DMS53 (cell line): ENCODE measurements at regions not wholly inside any gene's neighbourhood (a gene's known extent, or its start where the extent isn't known, plus 50 kb on each side); places are given as distances from the start of the nearest gene placed in this dataset.
"Not testable (repeated sequence)": the region's sequence is repeated elsewhere in the genome, so short reads cannot be mapped to it uniquely, and the experiment has no call there.

Experiments
- DNase-seq: peaks from one replicate; lab custom pipeline; 2025; lab: John Stamatoyannopoulos, UW

DNA sequence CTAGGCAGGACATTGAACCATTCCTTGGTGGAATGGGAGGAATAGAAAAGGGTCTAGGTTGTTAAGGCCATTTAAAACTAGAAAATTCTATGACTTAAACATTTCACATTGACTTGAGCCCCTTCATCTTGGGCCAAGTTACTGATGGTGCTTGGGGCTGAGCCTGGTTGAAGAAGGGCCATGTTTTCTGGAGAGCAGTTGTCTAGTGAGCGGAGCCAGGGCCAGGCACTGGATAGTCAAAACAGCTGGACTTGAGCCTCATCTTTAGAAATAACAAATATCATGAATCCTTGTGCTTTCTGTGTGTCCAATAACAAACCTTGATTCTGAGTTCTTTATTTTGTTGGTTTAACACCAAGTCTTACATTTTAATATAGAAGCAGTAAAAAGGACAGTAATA is 134.6 kb upstream of the TCF21 start:
- DNase-seq = no peak

DNA sequence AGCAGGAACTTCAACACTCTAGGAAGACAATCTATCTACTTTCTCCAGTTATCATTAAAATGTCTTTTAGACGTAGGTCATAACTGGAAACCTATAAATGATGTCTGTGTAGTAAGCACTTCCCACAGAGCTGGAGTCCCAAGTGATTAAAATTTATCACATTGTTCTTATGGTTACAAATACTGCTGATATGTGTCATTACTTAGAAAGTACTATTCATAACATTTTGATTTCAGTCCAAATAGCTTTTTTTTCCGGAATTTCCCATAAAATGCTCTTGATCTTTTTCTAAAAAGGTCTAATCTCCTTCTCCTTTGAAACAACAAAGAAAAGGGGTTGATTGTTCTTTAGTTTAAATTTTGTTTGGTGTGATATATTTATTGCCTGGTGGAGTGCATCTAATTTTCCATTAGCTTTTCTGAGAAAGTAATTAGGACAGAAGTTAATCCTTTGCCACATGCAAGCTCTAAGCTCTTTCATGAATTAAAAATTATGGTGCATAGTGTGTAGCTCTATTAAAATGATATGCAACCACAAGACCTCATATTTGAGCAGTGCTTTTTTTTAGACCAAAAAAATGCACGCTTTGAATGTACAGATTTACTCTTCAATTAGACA is 132.7 kb upstream of the TCF21 start:
- DNase-seq = no peak

DNA sequence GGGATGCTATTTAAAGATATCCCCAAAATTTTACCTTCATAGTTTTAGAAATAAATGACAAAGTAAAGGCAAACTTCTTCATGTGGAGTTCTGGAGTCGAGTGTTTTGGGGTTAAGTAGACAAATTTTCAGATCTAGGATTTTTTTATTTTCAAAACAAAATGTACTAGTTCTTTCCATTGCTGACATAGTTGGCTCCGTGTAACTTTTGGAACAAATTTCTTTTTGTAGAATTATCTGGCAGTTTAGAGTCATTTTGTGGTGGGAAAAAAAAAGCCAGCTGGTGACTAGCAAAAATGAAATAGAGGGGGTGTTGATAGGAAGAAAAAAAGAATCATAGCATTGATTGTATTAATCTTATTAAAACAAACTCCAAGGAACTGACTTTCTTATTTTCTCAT is 131.6 kb upstream of the TCF21 start:
- no peak for DNase-seq

DNA sequence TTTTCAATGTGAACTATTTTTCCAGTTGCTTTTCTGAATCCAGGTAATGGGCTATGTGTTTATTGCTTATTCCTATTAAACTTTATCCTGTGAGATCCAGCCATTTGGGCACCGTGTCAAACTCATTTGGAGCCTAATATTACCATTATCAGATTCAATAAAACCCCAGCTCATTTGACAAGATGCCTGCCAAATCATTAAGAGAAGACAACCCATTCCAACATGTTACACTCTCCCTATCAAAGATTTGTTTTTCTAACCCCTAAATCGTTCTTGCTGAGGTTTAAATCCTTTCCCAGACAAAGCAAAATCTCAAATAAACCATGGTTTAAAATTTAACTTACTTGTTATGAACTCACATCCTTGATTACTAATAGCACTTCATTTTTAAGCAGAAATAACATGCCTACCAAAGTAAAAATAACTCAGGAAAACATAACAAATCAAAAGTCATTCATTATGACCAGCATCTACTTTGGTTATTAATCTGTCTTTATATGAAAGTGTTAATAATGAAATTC is 130.0 kb upstream of the TCF21 start:
- DNase-seq = no peak

DNA sequence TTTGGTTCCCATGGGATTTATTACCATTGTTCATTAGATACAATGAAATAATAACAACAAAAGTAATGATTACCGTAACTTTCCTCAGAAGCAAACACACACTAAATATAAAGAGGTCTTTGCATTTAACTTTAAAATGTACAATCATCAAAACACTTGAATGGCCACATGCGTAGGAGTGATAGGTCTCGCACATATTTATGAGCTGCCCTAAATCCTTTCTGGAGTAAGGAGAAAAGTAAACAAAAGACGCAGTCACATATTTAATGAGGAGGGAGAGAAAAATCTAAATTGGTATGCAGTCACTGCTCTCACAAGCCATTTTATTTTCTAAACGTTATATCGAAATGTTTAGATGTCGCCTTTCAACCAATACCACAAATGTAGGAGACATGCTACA is 129.4 kb upstream of the TCF21 start:
- DNase-seq = no peak

DNA sequence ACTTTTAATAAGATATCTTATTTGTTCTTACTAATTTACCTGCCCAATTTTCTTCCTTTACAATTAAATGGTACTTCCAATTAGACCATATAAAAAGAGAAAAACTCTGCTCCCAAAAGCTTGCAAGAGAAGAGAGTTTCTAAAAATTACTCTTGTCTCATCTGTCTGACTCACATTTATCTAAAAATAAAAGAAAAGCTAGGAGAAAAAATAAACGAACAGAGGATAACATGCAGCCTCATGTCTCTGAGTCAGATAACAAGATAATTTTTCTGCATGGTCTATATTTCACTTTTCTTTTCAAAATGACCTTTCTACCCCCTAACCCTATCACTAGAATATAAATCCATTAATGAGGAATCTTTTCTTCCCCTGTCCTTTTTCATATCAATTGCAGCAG is 127.2 kb upstream of the TCF21 start:
- DNase-seq = no peak

DNA sequence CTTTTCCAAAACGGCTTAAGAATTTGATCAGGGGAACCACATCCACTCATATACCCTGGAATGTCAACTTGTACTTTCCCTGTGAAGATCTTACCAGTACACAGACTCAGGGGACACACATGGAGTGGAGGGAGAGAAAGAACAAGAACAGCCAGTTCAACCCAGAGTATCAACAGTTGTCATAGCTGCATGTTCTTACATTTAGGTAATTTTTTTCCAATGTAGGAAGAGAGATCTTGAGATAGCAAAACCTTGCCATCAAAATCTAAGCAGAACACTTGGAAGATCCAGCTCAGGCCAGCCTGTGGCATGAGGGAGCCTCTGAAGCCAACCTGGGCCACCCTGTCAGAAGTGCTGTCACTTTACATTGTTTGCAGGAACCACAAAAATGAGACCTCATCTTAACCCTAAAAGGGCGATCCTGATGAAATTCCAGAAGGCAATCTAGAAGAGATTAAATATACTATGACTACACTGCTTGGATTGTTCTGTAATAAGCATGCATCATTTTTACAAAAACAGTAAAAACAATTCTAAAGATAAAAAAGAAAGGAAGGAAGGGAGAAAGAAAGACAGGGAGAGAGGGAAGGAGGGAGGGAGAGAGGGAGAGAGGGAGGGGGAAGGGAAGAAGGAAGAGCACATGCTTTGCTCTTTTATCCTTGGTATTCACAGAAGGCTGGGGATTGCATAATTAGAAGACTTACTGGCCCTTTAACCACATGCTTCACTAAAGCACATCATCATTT is 124.7 kb upstream of the TCF21 start:
- DNase-seq = no peak

DNA sequence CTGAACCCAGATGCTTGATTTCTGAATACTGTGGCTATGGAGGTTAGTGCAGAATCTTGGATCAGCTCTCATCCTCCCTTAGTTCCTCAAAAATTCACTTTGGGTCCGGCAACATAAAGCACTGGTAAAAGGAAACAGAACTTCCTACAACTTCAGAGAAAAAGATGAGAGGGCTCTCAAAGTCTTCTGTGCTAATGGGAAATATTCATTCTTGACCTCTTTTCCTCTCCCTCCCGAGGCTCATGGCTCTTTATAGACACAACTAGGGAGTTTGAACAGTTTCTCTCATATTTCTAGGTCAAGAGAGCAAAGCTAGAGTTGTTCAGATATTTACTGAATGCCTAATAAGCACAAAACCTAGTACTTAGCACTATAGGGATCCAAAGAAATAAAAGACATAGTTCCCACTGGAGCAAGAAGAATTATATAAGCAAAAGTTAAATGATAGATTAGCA is 124.1 kb upstream of the TCF21 start:
- DNase-seq = no peak

DNA sequence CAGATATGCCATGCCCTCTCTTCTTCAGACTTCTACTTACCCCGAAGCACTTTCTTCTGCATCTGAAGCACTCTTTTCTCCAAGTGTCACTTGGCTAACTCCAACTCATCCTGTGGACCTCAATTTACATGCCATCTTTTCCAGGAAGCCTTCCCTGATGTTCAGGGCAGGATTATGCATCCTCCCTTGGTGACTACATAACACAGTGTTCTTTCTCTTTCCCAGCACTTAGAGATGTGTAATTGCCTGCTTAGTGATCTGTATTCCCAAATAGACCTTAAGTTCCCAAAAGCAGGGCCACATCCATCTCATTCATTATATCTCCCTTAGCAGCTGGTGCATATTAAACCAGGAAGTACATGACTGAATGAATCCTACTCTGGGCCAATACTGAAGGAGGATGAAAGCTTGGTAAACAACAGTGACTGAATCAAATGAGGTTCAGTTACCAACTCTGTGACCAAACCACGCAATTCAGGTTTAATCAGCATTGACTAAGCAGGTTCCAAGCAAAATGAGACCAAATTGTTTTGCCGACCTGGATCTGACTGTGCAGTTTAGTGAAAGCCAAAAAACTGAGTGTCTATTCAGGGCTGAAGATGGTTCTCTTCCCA is 121.4 kb upstream of the TCF21 start:
- peak; percentile 55 for DNase-seq

DNA sequence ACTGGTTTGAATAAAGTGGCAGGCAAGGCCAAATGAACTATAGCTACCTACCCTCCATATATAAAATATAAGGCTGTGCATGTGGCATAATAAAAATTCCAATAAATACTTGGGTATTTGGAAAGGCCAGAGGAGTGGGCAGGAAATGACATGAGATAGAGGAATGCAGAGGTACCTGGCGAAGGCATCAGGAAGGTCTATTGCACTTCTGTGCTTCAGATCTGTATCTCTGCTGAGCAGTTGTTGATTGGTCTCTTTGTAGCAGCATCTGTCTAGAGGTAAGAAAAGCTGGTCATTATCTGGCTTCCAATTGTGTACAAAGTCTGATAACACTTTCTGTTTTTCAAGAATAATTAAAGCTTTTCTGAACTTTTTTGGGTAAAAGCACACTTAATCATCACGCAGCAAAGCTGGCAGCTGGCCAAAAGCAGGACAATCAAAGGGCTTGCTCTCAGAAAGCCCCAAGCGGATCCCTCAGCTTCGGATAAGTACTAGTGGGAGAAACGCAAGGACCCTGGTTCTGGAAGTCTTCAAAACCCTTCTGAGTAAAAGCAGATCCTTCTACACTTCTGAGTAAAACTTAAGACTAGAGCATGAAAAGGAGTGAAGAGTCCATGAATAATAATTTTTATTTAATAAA is 120.1 kb upstream of the TCF21 start:
- DNase-seq = no peak

DNA sequence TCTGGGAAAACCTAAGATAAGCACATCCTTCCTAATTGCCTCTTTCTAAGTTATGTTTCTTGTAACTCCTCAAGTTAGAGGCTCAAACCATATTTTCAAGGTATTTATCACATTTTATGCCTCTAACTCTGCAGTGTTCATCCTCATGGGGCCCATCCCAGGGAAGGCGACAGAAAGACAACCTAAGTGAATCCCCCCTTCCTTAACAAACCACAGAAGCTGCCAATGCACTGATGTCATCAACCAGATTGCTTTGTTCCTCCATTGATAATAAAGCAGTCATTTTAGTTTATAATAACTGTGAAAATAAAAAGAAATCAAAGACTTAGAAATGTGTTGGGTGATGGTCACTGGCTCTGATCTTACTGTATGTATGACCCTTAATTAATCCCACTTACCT is 119.5 kb upstream of the TCF21 start:
- DNase-seq = no peak

DNA sequence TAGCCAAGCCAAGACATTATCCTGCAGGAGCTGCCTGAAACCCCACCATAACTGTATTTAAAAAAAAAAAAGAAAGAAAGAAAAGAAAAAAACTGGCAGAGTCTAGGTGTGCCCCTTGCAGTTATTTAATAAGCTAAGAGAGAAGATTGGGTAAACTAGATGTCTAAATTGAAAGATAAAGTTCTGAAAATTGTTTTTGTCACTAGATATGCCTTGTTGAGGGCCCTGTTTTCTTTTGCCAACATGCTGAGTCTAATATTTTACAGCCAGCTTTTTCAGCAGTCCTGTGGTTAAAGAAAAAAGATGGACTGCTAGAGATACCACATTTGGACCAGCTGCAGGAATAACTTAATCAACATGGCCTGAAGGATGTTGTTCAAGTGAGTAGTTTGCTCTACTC is 116.3 kb upstream of the TCF21 start:
- DNase-seq = no peak

DNA sequence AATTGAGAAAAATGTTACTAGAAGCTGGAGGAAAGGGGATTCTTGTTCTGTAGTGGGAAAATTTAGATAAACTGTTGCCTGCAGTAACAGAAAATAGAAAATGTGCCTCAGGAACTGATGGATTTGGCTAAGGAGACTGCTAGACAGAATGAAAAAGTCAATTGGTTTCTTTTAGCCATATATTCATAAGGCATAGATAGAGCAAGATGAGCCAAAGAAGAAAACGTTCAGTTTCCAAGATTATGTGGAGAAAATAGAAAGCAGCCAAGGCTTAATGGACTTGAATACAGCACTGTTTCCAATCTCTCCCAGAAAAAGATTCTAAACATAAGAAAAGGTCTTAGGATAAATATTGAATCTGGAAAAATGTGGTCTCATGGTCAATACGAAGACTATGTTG is 115.1 kb upstream of the TCF21 start:
- DNase-seq = no peak

DNA sequence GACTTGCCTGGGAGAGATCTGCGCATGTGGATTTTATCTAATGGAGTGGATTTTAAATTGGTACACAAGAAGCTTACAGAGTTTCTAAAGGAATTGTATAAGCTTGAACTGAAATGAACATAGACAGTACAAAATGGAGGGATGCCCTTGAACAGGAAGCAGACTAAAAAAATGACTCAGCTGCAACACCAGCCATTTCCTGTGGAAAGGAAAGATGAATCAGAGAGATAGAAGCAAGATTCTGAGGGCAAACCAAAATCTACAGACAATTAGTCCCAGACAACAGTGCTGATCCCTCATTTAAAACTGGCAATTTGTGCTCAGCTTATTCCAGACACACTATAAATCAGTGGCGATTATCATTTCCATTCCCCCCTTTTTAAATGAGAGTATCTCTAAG is 114.6 kb upstream of the TCF21 start:
- peak; percentile 64 for DNase-seq

DNA sequence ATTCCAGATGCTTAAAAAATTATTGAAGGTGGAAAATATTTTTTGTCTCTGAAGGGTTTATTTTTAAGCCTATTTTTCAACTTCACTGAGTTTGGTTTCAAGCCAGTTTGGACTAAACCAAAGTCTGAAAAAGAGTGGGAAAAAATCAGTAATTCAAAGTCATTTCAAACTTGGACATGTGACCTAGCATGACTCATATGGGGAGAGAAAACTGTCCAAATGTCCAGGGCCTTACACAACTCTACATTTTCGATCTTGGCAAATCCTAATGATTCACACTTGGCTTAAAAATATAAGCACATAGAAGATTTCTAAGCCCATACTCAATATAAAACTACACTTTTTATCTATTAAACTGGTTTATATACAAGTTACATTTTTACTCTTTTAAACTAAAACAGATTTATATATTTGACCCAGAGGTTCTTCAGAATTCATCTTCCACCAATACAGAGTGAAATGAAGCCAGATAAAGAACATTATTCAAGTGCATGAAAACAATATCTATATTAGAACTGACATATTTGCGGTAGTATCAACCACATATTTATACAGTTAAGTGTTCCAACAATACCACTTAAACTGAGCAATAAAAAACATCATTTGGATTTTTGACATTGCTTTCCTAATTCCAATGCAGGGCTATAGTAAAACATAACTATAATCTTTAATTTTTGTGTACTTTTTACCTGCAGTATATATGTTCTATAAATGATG is 110.3 kb upstream of the TCF21 start:
- no peak for DNase-seq

DNA sequence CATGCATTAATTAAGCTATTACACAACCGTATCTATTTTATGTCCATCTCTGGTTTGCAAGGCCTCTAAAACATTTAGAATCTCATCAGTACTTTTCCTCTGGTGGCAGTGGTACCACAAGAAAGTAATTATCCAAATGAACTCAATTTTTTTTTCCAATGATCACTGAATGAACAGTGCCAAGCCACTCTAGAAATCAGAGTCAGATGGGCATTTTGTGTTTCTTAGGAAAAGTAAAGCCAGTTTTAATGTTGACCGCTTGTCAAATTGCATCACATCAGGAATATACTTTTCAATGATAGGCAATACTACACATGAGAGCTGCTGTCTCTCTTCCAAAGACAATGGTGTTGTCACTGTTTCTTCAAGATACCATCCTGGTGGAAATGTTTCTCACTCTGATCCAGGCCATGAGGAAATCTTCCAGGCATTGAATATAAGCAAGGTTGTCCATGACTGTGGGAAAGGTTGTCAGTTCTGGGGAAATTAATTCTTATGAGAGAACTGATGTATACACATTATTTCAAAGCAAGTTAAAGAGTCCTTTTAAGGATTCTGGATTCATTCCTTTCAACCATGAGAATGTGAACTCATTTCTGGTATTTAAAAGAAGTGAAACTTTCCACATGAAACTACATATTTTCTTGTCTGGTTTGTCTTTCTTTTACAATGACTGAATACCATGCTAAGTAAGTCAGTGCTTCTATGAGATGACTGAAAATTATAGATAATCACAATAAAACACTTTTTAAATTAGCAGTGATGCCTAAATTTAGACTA is 108.8 kb upstream of the TCF21 start:
- no peak for DNase-seq

DNA sequence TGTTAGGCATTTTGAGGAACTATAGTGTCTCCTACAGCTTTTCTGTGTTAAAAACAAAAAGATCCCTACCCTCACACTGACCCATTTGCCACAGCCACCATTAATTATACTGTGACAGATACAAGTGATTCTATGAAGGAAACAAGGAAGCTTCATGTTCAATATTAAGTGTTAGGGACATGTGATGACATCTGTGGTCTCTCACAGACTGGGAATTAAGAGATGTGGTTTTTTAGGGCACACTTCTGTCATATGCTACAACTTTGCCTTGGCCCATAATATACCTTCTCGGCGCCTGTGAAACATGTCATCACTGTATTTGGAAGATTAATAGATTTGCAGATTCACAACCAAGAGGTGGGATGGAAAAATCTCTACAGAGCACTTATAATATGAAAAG is 102.9 kb upstream of the TCF21 start:
- no peak for DNase-seq

DNA sequence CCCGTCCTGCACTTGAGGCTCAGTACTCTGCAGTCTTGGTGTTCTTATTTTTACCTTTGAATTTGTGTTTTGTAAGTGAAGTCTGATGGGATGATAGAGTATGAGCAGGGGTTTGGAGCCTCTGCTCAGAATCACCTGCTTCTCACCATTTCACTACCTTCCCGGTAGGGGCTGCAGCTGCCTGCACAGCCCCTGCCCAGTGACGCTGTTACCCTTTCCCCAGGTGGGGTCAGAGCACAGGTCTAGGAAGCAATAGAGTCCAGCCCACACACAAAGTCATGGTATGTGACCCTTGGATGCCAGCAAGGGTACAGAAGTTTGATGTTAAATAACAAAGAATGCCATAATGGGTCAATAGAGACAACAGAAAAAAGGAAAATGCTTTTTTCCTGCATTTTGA is 101.8 kb upstream of the TCF21 start:
- DNase-seq = no peak

DNA sequence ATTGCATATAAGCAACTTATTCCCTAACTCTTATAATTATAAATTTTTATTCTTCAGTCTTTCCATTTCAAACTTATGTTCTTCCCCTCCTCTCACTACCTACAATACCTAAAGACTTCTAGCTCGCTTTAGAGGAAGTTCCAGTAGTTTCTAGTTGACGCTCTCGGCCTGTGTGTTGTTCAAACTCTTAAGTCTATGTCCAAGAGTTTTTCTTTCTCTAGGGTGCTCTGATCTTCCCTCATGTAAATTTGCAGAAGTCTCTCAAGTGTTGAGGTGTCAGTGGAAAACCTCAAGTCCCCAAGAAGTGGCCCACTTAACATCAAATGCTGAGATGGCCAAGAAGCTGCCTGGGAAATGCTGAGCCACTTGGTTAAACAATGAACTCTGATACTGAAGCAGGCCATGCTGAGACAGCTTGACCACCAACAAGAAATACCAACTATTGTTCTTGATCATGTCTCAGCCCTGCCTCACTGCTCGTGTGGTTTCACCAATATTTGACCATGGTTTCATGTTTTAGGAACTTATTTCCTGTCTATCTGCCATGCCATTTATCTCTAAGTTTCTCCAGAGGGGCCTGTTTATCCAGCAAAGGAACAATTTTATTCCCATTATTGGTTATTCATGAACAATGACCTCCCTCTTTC is 100.9 kb upstream of the TCF21 start:
- no peak for DNase-seq

DNA sequence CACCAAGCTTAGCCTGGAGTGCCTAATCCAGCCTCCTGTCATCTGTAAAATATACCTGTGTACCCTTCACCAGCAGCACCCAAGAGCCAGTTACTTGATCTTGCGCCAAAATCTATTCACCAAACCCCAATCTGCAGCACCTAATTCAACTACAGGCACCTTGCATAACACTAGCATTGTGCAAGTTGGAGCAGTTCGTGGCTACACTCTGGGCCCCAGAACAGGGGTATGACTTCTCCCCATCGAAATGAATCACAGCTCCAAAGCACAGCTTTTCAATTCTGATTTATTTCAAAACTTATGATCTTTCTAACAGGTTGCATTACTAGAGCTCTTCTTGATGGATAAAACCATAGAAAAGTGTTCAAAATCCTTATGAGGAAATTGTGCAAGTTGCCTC is 100.4 kb upstream of the TCF21 start:
- DNase-seq = no peak

DNA sequence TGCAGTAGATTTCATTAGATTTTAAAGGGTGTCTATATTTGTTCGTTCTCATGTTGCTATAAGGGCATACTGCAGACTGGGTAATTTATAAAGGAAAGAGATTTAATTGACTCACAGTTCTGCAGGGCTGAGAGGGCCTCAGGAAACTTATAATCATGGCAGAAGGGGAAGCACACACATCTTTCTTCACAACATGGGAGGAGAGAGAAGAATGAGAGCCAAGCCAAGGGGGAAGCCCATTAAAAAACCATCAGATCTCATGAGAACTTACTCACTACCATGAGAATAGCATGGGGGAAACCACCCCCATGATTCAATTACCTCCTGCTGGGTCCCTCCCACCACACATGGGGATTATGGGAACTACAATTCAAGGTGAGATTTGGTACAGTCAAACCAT is 99.5 kb upstream of the TCF21 start:
- not testable (repeated sequence) for DNase-seq
